Inflammatory macrophage (primary cell): ENCODE measurements at regions not wholly inside any gene's neighbourhood (a gene's known extent, or its start where the extent isn't known, plus 50 kb on each side); places are given as distances from the start of the nearest gene placed in this dataset.

Source experiments
- DNase-seq, 2 donors: peaks; one replicate each; pipeline ENCODE4 v3.0.0-alpha.2; 2020 to 2022

- no peak for DNase-seq
These were observed 197.4 kb upstream of the KLF14 start for GRCh38 chr7:130931423-130931822.

DNA sequence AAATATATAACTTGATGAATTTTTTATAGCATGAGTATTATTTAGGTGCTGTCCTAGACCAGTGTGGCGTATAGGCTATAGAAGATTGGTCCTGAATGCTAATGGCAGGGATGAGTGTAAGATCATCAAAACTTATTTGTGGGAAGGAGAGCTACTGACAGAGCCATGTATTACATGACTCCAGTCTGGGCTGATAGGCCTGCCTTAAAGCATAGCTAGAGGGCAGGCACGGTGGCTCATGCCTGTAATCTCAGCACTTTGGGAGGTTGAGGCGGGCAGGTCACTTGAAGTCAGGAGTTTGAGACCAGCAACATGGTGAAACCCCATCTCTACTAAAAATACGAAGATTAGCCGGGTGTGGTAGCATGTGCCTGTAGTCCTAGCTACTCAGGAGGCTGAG lies 198.1 kb upstream of the KLF14 start:
- no peak for DNase-seq

DNA sequence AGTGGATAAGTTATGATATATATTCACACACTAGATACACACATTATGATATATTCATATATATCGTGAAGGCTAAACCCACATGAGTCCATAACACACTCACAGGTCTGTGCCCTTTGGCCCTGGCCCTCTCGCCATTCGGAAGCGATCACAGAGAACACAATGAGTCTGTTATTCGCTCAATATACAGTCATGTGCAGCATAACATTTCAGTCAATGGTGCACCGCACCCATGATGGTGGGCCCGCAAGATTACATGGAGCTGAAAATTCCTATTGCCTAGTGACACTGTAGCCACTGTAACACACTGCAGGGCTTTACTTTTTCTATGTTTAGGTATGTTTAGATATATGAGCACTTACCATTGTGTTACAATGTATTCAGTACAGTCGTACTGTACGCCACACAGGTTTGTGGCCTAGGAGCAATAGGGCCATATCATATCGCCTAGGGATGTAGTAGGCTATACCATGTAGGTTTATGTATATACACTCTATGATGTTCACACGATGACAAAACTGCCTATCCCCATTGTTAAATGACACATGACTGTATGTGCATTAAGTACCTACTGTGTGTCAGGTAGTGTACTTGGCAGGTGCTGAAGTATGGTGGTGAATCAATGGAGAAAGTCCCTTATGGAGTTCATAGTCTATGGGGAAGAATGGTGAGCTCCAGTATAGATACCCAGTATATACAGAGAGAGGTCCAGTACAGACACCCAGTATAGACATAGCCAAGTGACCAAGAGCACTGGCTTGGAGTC lies 198.8 kb upstream of the KLF14 start:
- DNase-seq = no peak

DNA sequence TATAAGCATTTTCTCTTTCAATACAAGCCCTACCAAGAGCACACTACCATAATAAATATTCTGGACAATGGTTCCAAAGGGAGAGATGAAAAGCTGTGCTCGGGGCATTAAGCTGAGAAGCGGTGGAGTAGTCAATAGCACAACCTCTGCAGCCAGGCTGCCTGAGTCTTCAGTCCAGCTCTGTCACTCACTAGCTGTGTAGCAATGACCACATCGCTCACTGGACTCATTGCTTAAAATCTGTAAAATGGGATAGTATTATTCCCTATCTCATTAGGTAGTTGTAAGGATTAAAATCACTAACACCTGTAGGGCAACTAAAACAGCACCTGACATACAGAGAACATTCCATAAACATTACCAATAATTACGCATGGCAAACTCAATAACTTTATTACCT lies 199.9 kb upstream of the KLF14 start:
- no peak for DNase-seq

- DNase-seq = no peak
These were observed 201.7 kb upstream of the KLF14 start for GRCh38 chr7:130935564-130936157.

GRCh38 chr7:130936202-130936931 lies 202.4 kb upstream of the KLF14 start:
- DNase-seq = no peak

GRCh38 chr7:130937016-130937415 lies 203.0 kb upstream of the KLF14 start:
- no peak for DNase-seq

- no peak for DNase-seq
These were observed 203.8 kb upstream of the KLF14 start for GRCh38 chr7:130937830-130938229.

DNA sequence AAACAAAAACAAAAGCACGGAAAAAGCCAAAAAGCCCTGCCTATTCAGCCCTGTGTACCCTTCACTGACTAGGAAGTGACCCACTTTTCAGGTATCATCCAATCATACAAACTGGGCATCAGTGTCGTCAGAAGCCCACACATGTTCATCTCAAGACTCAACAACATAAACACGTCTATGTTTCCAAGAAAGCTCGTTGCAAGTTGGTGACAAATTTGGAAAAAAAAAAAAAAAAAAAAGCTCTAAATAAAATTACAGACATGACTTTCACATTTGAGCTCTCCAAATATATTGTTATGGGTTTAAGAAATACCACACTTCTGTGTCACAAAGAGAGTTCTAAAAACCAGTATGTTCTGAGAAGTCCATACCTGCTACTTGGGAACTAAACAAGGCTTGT lies 204.7 kb upstream of the KLF14 start:
- DNase-seq = no peak

DNA sequence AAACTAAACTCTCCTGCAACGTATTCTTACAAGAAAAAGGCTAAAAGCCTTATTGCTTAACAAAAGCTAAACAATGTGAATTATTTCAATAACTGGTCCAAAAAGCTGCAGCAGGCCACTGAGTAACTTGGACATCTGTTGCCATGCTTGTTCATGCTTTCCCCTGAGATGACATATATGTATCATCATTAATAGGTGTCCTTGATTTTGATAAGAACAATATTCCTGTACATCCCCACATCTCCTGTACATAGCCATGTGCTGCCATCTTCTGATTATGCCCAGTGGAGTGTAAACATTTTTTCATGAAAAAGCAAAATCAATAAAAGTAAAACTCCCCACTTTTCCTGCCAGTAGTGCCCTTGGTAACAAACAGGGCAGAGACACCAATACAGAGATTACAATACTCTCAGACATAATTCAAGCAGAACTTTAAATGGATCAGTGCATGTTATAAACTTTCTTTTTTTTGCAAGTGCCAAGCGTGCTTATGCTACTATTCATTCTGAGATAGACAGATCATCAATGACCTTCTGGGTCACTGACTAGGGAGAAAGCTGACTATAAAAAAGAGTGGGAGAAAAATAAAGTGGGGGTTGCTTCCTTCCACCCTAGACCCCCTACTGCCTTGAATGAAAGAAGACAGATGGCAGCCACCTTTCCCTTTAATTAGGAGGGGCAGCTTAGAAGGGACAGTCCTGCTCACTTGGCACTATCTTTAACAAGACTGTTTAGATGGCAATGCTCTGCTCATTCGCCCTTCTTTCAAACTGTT lies 205.5 kb upstream of the KLF14 start:
- DNase-seq = no peak

DNA sequence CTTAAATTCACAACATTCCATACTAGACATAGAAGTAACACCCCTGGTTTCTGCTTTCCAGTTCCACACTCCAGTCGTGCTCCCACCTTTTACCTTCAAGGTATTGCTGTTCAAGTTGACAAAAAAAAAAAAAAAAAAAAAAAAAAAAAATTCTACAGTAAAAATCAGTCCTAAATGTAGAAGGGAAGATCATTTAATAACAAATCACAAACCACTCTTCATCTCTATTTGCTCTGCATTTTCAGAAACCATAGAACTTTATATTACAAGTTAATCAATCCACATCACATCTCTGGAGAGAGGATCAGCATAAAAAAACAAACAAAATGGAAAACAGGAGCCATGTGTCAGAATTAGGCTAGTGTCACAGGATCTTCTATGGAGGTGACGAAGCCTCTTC lies 206.3 kb upstream of the KLF14 start:
- no peak for DNase-seq

- no peak for DNase-seq
These were observed 206.9 kb upstream of the KLF14 start for GRCh38 chr7:130940907-130941306.

- DNase-seq = peak; percentile 49 to 61
These were observed 207.6 kb upstream of the KLF14 start for GRCh38 chr7:130941322-130942210.

DNA sequence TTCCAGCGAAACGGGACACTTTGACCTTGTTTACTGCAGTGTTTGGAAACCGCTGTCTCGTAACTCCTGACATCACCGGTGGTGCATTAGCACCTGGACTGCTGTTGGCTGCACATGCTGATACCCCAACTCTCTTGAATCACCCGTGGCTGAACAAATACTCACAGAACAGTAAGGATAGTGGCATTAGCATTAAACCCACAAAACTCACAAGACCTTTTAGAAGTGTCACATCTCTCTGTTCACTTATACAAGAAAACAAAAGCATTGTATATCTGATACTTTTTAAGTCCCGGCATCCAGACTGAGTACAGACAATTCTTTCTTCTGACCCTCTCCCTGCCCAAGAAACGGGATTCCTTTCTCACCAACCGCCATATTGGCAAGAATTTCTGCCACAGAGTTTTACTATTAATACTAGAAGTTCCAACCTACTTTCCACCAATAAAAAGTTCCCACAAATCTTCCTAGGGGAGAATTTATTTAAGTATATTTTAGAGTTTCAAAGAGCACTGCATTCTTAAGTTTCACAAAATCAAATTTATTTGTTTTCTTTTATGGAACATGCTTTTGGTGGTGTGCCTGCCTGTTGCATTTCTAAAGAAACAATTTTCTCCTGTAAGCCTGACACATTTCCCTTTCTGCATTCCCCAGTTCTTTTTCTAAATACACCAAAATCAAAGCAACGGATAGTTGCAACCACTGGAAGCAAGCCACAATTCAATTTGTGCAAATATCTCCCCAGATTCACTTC lies 208.4 kb upstream of the KLF14 start:
- DNase-seq = no peak

- DNase-seq = peak; percentile 75 to 78
These were observed 209.4 kb upstream of the KLF14 start for GRCh38 chr7:130943336-130943901.

- no peak for DNase-seq
These were observed 210.0 kb upstream of the KLF14 start for GRCh38 chr7:130943981-130944380.

- no peak for DNase-seq
These were observed 211.0 kb upstream of the KLF14 start for GRCh38 chr7:130944997-130945396.

DNA sequence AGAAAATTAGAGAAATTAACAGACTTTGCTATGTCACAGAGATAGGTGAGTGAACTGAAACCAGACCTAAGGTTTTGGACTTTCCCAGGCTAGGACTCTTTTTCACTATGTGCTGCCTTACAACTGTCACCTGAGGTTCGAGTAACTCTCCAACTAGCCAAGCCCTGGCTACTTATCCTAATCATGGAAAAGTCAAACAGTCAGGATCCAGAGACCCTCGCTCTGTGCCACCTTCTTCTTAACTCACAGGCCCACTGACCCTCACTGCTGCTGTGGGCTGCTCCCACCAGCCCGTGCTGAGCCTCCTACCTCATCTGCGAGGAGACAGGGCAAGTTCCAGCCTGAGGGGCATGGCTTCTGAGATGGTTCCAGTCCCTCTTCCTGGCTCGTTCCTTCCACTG lies 211.4 kb upstream of the KLF14 start:
- DNase-seq = no peak

- DNase-seq = no peak
These were observed 212.1 kb upstream of the KLF14 start for GRCh38 chr7:130946114-130946513.

- no peak for DNase-seq
These were observed 214.0 kb upstream of the KLF14 start for GRCh38 chr7:130947792-130948580.
